OCI-LY1 (cell line): ENCODE measurements at regions not wholly inside any gene's neighbourhood (a gene's known extent, or its start where the extent isn't known, plus 50 kb on each side); places are given as distances from the start of the nearest gene placed in this dataset.

Source experiments
- H2AFZ ChIP-seq: fragments of 200-600 bp; sonication (generic), shearing (Covaris generic); 2 replicates; pipeline ENCODE4 v1.6.0; 2014; ENCODE audit warnings: antibody characterized with exemption, mild to moderate bottlenecking, low read length
- H3F3A ChIP-seq: fragments of 200-600 bp; sonication (generic), shearing (Covaris generic); 2 replicates; pipeline ENCODE4 v1.6.0; 2014; ENCODE audit warnings: mild to moderate bottlenecking, antibody characterized with exemption, low read length, moderate library complexity; ENCODE audit not compliant: insufficient read depth
- H3K27ac ChIP-seq: fragments of 200-600 bp; sonication (generic); 2 replicates; pipeline ENCODE4 v1.5.1; 2014; ENCODE audit warnings: low read length, mixed run types, mild to moderate bottlenecking, low read depth; ENCODE audit not compliant: poor library complexity, severe bottlenecking
- H3K27me3 ChIP-seq: fragments of 200-600 bp; sonication (generic); 2 replicates; pipeline ENCODE4 v1.6.0; 2014; ENCODE audit warnings: antibody characterized with exemption, mild to moderate bottlenecking, low read length, moderate library complexity; ENCODE audit not compliant: insufficient read depth
- H3K36me3 ChIP-seq: fragments of 200-600 bp; sonication (generic); 2 replicates; pipeline ENCODE4 v1.6.1; 2014; ENCODE audit warnings: mild to moderate bottlenecking, antibody characterized with exemption, low read length, moderate library complexity, mixed read lengths; ENCODE audit not compliant: insufficient read depth
- H3K4me1 ChIP-seq: fragments of 200-600 bp; sonication (generic); 2 replicates; pipeline ENCODE4 v1.5.1; 2014; ENCODE audit warnings: mild to moderate bottlenecking, low read length, moderate library complexity; ENCODE audit not compliant: insufficient read depth, severe bottlenecking
- H3K4me2 ChIP-seq: fragments of 200-600 bp; sonication (generic), shearing (Covaris generic); 2 replicates; pipeline ENCODE4 v1.6.1; 2014; ENCODE audit warnings: low read length
- H3K4me3 ChIP-seq: fragments of 200-600 bp; sonication (generic); 2 replicates; pipeline ENCODE4 v1.5.1; 2014; ENCODE audit warnings: low read length, low read depth, mild to moderate bottlenecking, mixed read lengths; ENCODE audit not compliant: poor library complexity, severe bottlenecking
- H3K79me2 ChIP-seq: fragments of 200-600 bp; shearing (Covaris generic); 2 replicates; pipeline ENCODE4 v1.6.1; 2016; ENCODE audit warnings: mixed run types, low read length, mixed read lengths; ENCODE audit not compliant: insufficient read depth
- H3K9ac ChIP-seq: fragments of 200-600 bp; sonication (generic), shearing (Covaris generic); 2 replicates; pipeline ENCODE4 v1.6.1; 2014; ENCODE audit warnings: mild to moderate bottlenecking, low read length, mixed read lengths
- H3K9me2 ChIP-seq: fragments of 200-600 bp; sonication (generic), shearing (Covaris generic); 2 replicates; pipeline ENCODE4 v1.6.1; 2014; ENCODE audit warnings: low read depth, mild to moderate bottlenecking, low read length, mixed read lengths
- H3K9me3 ChIP-seq: fragments of 200-600 bp; shearing (Covaris generic); 2 replicates; pipeline ENCODE4 v1.6.1; 2014; ENCODE audit warnings: low read length, mixed read lengths
- H4K20me1 ChIP-seq: fragments of 200-600 bp; sonication (generic), shearing (Covaris generic); 2 replicates; pipeline ENCODE4 v1.6.0; 2016; ENCODE audit warnings: mild to moderate bottlenecking, low read length; ENCODE audit not compliant: insufficient read depth
- CTCF ChIP-seq: fragments of 200-600 bp; sonication (generic), shearing (Covaris generic); IDR thresholded peaks from 2 replicates; pipeline ENCODE4 v1.5.1; 2017; ENCODE audit warnings: mild to moderate bottlenecking, antibody characterized with exemption, low read length, moderate library complexity, mixed read lengths
- EZH2 ChIP-seq: fragments of 200-600 bp; sonication (generic), shearing (Covaris generic); IDR thresholded peaks from 2 replicates; pipeline ENCODE4 v1.8.0; 2017; ENCODE audit warnings: borderline replicate concordance, mixed run types, mild to moderate bottlenecking, antibody characterized with exemption, low read length, moderate library complexity, mixed read lengths

- Histone ChIP-seq H3K36me3 (no peaks in the 10 kb centered on the region), H2AFZ (no peak overlapping the region), H3F3A (no peaks in the 10 kb centered on the region), H3K9me3 (no peaks in the 10 kb centered on the region), H3K79me2 (no peaks in the 10 kb centered on the region), H3K27ac (no peak overlapping the region), H3K9ac (no peak overlapping the region), H3K4me1 (no peaks in the 10 kb centered on the region), H3K4me3 (no peak overlapping the region), H3K27me3 (no peaks in the 10 kb centered on the region), H3K4me2 (no peak overlapping the region), H4K20me1 (no peaks in the 10 kb centered on the region), H3K9me2 (no peaks in the 10 kb centered on the region)
- no peak for TF ChIP-seq CTCF
- TF ChIP-seq EZH2: no peak
Measured at GRCh38 chr10:84766923-84767322, 438.5 kb downstream of the CCSER2 start.

- no peak overlapping the region for H3K4me3 ChIP-seq
- no peak for TF ChIP-seq CTCF
- no peak for TF ChIP-seq EZH2
- H3K9me3 ChIP-seq: no peaks in the 10 kb centered on the region
- H3K4me1 ChIP-seq: no peaks in the 10 kb centered on the region
- H3K79me2 ChIP-seq: no peaks in the 10 kb centered on the region
- H3K27ac ChIP-seq: no peak overlapping the region
- H3F3A ChIP-seq: no peaks in the 10 kb centered on the region
- H3K9ac ChIP-seq: no peak overlapping the region
- H2AFZ ChIP-seq: no peak overlapping the region
- H3K36me3 ChIP-seq: no peaks in the 10 kb centered on the region
- H4K20me1 ChIP-seq: no peaks in the 10 kb centered on the region
- no peaks in the 10 kb centered on the region for H3K27me3 ChIP-seq
- H3K9me2 ChIP-seq: no peaks in the 10 kb centered on the region
- H3K4me2 ChIP-seq: no peak overlapping the region
Measured at GRCh38 chr10:84768132-84768531, 439.7 kb downstream of the CCSER2 start.

- no peaks in the 10 kb centered on the region for H3K4me1 ChIP-seq
- TF ChIP-seq EZH2 (no peak), CTCF (no peak)
- H4K20me1 ChIP-seq: no peaks in the 10 kb centered on the region
- no peak overlapping the region for H2AFZ ChIP-seq
- H3K27ac ChIP-seq: no peak overlapping the region
- H3K4me3 ChIP-seq: no peak overlapping the region
- H3K9me2 ChIP-seq: no peaks in the 10 kb centered on the region
- no peaks in the 10 kb centered on the region for H3K27me3 ChIP-seq
- H3F3A ChIP-seq: no peaks in the 10 kb centered on the region
- H3K9ac ChIP-seq: no peak overlapping the region
- no peaks in the 10 kb centered on the region for H3K79me2 ChIP-seq
- H3K4me2 ChIP-seq: no peak overlapping the region
- no peaks in the 10 kb centered on the region for H3K9me3 ChIP-seq
- no peaks in the 10 kb centered on the region for H3K36me3 ChIP-seq
Measured at GRCh38 chr10:84770824-84771223, 442.4 kb downstream of the CCSER2 start.
